ENCODE measurements at regions not wholly inside any gene's neighbourhood (a gene's known extent, or its start where the extent isn't known, plus 50 kb on each side); places are given as distances from the start of the nearest gene placed in this dataset.

- no peak for TF ChIP-seq ZNF274 (IDR thresholded peaks at IDR 0.05; ENCODE audit: low read depth, low read length)
- no peak for TF ChIP-seq YY1 (IDR thresholded peaks at IDR 0.05; ENCODE audit: insufficient read depth, insufficient read length)
- TF ChIP-seq SUZ12 (IDR thresholded peaks at IDR 0.05; ENCODE audit: extremely low read depth, insufficient read depth, insufficient read length), result no peak
Observed at GRCh38 chr4:171519457-171519856, 293.7 kb upstream of the GALNTL6 start.

Measured in NT2/D1 (cell line).